Sigmoid colon (tissue), 6 donors: ENCODE measurements at regions not wholly inside any gene's neighbourhood (a gene's known extent, or its start where the extent isn't known, plus 50 kb on each side); places are given as distances from the start of the nearest gene placed in this dataset.
"Not testable (repeated sequence)": the region's sequence is repeated elsewhere in the genome, so short reads cannot be mapped to it uniquely, and the experiment has no call there.

Experiments used
- DNase-seq: peaks from one replicate; pipeline ENCODE4 v3.0.0-alpha.2; 2019
- H3K27ac ChIP-seq, 4 donors: fragments of 200-600 bp; sonication (generic); one replicate each; pipeline ENCODE4 v1.5.1; 2016 to 2019; ENCODE audit warnings: mild to moderate bottlenecking in 1 of 4
- H3K27me3 ChIP-seq, 3 donors: fragments of 200-600 bp; sonication (generic); one replicate each; pipeline ENCODE4 v1.5.1; 2019; ENCODE audit warnings: mild to moderate bottlenecking in 1 of 3
- H3K36me3 ChIP-seq, 4 donors: fragments of 200-600 bp; sonication (generic); one replicate each; pipeline ENCODE4 v1.5.1; 2016 to 2019
- H3K4me1 ChIP-seq, 4 donors: fragments of 200-600 bp; sonication (generic); one replicate each; pipeline ENCODE4 v1.5.1; 2017 to 2019
- H3K4me3 ChIP-seq, 4 donors: fragments of 200-600 bp; sonication (generic); one replicate each; pipeline ENCODE4 v1.5.1; 2017 to 2019; ENCODE audit warnings: mild to moderate bottlenecking in 2 of 4, moderate library complexity in 1 of 4
- H3K9me3 ChIP-seq, 4 donors: fragments of 200-600 bp in 3 of 4; sonication (generic) in 3 of 4; one replicate each; pipeline versions ENCODE4 v1.5.1 to v1.6.1; 2013 to 2019
- EP300 ChIP-seq, 4 donors: sonication (generic); formaldehyde crosslinking; IDR thresholded peaks; one replicate each; pipeline ENCODE4 v1.6.1; 2017; ENCODE audit warnings: antibody characterized with exemption in 4 of 4
- POLR2A ChIP-seq, 2 donors: fragments of 450-650 bp; IDR thresholded peaks; one replicate each; pipeline ENCODE4 v1.6.1; 2016; ENCODE audit warnings: antibody characterized with exemption in 2 of 2, mild to moderate bottlenecking in 2 of 2, moderate library complexity in 2 of 2
- POLR2AphosphoS5 ChIP-seq, 4 donors: sonication (generic); formaldehyde crosslinking; IDR thresholded peaks; one replicate each; pipeline ENCODE4 v1.6.1; 2017; ENCODE audit warnings: antibody characterized with exemption in 4 of 4
- WGBS, 2 donors: extraction: QIAGEN DNeasy Blood & Tissue Kit; methylation state at CpG; one replicate each; pipeline ENCODE4 v1.1.7; 2013; 5-methylcytosine and 5-hydroxymethylcytosine counted together
- intact Hi-C: fragments of 100-400 bp; cut with DNase I; formaldehyde crosslinking; loops from one replicate; pipeline ENCODE4 v1.15.1; 2023
- TF ChIP-seq, protein P1 (sequence below), 4 experiments: fragments of 450-650 bp in 3 of 4; fragments of 200-600 bp in 1 of 4; IDR thresholded peaks; one replicate each; pipeline ENCODE4 v1.5.1; 2016 to 2019; ENCODE audit warnings: antibody characterized with exemption in 4 of 4, mild to moderate bottlenecking in 3 of 4, moderate library complexity in 2 of 4
- donor health status: healthy with polysubstance abuse.
- donor health status: healthy.

DNA sequence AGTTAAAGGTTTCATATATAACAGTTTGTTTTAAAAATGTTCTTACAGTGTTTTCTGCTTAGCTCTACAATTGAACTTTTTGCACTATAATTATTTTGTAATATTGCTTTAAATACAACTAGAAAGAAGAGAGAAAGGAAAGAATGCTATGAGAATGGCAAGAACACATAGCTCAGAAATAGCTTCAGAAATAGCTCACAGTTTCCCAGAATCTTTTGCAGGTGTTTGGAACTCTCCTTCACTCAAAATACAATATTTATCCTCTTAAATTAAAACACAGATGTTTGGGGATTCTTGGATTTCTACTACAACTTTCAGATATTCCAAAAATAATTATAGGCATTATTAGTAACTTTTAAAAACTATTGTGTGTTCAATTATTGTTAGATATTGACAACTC lies 658.0 kb upstream of the DPPA4 start:
- Histone ChIP-seq H3K27me3 (no peaks in the 10 kb centered on the region), H3K36me3 (no peaks in the 10 kb centered on the region), H3K9me3 (no peaks in the 10 kb centered on the region), H3K27ac (no peak overlapping the region), H3K4me1 (no peaks in the 10 kb centered on the region), H3K4me3 (no peak overlapping the region)
- intact Hi-C loops: no loop called here
- TF ChIP-seq, protein P1, sequence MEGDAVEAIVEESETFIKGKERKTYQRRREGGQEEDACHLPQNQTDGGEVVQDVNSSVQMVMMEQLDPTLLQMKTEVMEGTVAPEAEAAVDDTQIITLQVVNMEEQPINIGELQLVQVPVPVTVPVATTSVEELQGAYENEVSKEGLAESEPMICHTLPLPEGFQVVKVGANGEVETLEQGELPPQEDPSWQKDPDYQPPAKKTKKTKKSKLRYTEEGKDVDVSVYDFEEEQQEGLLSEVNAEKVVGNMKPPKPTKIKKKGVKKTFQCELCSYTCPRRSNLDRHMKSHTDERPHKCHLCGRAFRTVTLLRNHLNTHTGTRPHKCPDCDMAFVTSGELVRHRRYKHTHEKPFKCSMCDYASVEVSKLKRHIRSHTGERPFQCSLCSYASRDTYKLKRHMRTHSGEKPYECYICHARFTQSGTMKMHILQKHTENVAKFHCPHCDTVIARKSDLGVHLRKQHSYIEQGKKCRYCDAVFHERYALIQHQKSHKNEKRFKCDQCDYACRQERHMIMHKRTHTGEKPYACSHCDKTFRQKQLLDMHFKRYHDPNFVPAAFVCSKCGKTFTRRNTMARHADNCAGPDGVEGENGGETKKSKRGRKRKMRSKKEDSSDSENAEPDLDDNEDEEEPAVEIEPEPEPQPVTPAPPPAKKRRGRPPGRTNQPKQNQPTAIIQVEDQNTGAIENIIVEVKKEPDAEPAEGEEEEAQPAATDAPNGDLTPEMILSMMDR (IDR thresholded peaks at IDR 0.05): no peak
- TF ChIP-seq EP300 (IDR thresholded peaks at IDR 0.05) (no peak), POLR2A (IDR thresholded peaks at IDR 0.05) (no peak)
- DNase-seq: no peak

DNA sequence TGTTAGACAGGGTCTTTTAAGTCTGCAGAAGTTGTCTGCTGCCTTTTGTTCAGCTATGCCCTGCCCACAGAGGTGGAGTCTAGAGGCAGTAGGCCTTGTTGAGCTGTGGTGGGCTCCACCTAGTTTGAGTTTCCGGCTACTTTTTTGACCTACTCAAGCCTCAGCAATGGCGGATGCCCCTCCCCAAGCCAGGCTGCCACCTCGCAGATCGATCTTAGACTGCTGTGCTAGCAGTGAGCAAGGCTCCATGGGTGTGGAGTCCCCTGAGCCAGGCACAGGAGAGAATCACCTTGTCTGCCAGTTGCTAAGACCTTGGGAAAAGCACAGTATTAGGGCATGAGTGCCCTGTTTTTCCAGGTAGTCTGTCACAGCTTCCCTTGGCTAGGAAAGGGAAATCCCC lies 664.6 kb upstream of the DPPA4 start:
- H3K27ac ChIP-seq, H3K4me1 ChIP-seq, DNase-seq, H3K27me3 ChIP-seq, H3K4me3 ChIP-seq, H3K36me3 ChIP-seq, intact Hi-C loops, H3K9me3 ChIP-seq: not testable (repeated sequence)
- WGBS, 2 donors: 95 to 96% methylated on average over 4 of the region's 4 CpGs

GRCh38 chr3:110006913-110007312 lies 669.6 kb upstream of the DPPA4 start:
- Histone ChIP-seq H3K36me3 (no peaks in the 10 kb centered on the region), H3K27me3 (no peaks in the 10 kb centered on the region), H3K27ac (no peak overlapping the region), H3K9me3 (no peaks in the 10 kb centered on the region), H3K4me1 (no peaks in the 10 kb centered on the region), H3K4me3 (no peak overlapping the region)
- WGBS, 2 donors: 76 to 78% methylated on average over 3 of the region's 3 CpGs
- TF ChIP-seq, protein P1 (IDR thresholded peaks at IDR 0.05): no peak
- TF ChIP-seq POLR2AphosphoS5 (IDR thresholded peaks at IDR 0.05): no peak
- TF ChIP-seq POLR2A (IDR thresholded peaks at IDR 0.05): no peak
- TF ChIP-seq EP300 (IDR thresholded peaks at IDR 0.05): no peak
- no peak for DNase-seq
- intact Hi-C loops: no loop called here

GRCh38 chr3:110015231-110015963 lies 678.1 kb upstream of the DPPA4 start:
- WGBS, 2 donors: 86 to 90% methylated on average over 4 of the region's 4 CpGs
- intact Hi-C loops: no loop called here
- no peaks in the 10 kb centered on the region for H3K27me3 ChIP-seq
- no peak overlapping the region for H3K27ac ChIP-seq
- H3K4me1 ChIP-seq: no peaks in the 10 kb centered on the region
- H3K36me3 ChIP-seq: no peaks in the 10 kb centered on the region
- no peak for DNase-seq
- no peak for TF ChIP-seq POLR2A (IDR thresholded peaks at IDR 0.05)
- no peak overlapping the region for H3K4me3 ChIP-seq
- H3K9me3 ChIP-seq: no peaks in the 10 kb centered on the region

- Histone ChIP-seq H3K4me3 (no peak overlapping the region), H3K4me1 (no peaks in the 10 kb centered on the region), H3K9me3 (no peaks in the 10 kb centered on the region), H3K27ac (no peak overlapping the region), H3K27me3 (no peaks in the 10 kb centered on the region), H3K36me3 (no peaks in the 10 kb centered on the region)
- 69 to 82% methylated on average over 3 of the region's 3 CpGs for WGBS, 2 donors
- DNase-seq: no peak
- TF ChIP-seq POLR2AphosphoS5 (IDR thresholded peaks at IDR 0.05) (no peak), POLR2A (IDR thresholded peaks at IDR 0.05) (no peak), EP300 (IDR thresholded peaks at IDR 0.05) (no peak)
- TF ChIP-seq, protein P1 (IDR thresholded peaks at IDR 0.05): no peak
- intact Hi-C loops: no loop called here
These were observed 679.0 kb upstream of the DPPA4 start for GRCh38 chr3:110016235-110016815.

DNA sequence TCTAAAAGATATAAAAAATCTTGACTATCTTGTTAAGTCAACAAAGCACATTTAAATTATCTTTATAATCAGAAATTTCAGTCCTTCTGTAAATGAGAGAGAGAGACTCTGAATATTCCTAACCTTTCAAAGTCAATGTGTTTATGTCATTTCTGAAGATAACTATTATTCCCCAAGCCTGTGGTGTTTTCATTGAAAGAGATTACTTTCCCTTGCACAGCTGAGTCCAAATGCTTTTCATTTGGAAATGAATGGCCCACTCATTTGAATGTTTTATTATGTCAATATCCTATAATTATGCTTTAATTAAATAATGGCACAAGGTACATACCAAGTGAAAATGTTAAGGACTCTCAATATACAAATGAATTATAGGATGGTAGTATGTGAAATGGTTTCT lies 680.0 kb upstream of the DPPA4 start:
- Histone ChIP-seq H3K9me3 (no peaks in the 10 kb centered on the region), H3K36me3 (no peaks in the 10 kb centered on the region), H3K4me1 (no peaks in the 10 kb centered on the region), H3K4me3 (no peak overlapping the region), H3K27ac (no peak overlapping the region), H3K27me3 (no peaks in the 10 kb centered on the region)
- DNase-seq: no peak
- intact Hi-C loops: no loop called here
- TF ChIP-seq EP300 (IDR thresholded peaks at IDR 0.05): no peak
